HG02852 (cell line): ENCODE measurements at regions not wholly inside any gene's neighbourhood (a gene's known extent, or its start where the extent isn't known, plus 50 kb on each side); places are given as distances from the start of the nearest gene placed in this dataset.

Experiments used
- ATAC-seq: cut with Tn5 transposase; IDR thresholded peaks from one replicate; pipeline ENCODE4 v1.9.1; 2021; ENCODE audit warnings: mild to moderate bottlenecking, moderate library complexity; ENCODE audit not compliant: unreplicated experiment

DNA sequence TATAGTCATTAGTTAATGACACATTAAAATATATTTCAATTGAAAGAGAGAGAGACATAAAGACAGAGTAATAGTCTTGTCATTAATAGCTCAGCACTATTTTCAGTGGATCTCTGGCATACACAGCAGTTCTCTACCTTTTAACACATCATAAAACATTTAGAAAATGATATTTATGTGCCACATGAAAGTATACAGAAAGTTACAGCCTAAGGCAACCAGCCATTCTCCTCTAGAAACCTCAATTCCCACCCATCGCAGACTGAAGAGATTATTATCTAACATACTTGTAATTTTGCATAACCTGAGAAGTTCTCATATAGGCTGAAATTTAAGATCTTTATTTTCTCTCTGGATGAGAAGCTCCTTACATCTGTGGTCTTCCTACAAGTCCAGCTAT lies 58.7 kb upstream of the FAM83B start:
- no peak for ATAC-seq
